Posterior vena cava (tissue), 2 donors: ENCODE measurements at regions not wholly inside any gene's neighbourhood (a gene's known extent, or its start where the extent isn't known, plus 50 kb on each side); places are given as distances from the start of the nearest gene placed in this dataset.

Experiments
- DNase-seq: peaks from one replicate; pipeline ENCODE4 v3.0.0-alpha.2; 2020; ENCODE audit warnings: low spot score
- intact Hi-C, 2 donors: fragments of 100-400 bp; cut with DNase I; formaldehyde crosslinking; loops; one replicate each; pipeline versions ENCODE4 v1.14.1 to v1.14.2; 2022 to 2023
- donor health status: DM: yes; HTN: yes; CAD: no.
- donor health status: DM: yes; HTN: yes; CAD: no.

- DNase-seq: no peak
- intact Hi-C loops: no loop called here
These were observed 228.1 kb upstream of the PFKP start for GRCh38 chr10:2839081-2839725.

GRCh38 chr10:2837674-2838073 is 229.7 kb upstream of the PFKP start:
- DNase-seq: no peak
- intact Hi-C loops: no loop called here

GRCh38 chr10:2836921-2837662 is 230.3 kb upstream of the PFKP start:
- no peak for DNase-seq
- intact Hi-C loops: no loop called here

GRCh38 chr10:2834214-2834613 is 233.1 kb upstream of the PFKP start:
- DNase-seq: no peak
- intact Hi-C loops: loop anchor here in 1 of 2 donors (5.0 kb wide), 1 partner anchor 407 kb away; no protein-coding TSS in a partner anchor

GRCh38 chr10:2831509-2831908 is 235.8 kb upstream of the PFKP start:
- DNase-seq: no peak
- intact Hi-C loops: loop anchor here in 1 of 2 donors (5.0 kb wide), 1 partner anchor 404 kb away; no protein-coding TSS in a partner anchor

GRCh38 chr10:2828741-2829140 is 238.6 kb upstream of the PFKP start:
- intact Hi-C loops: no loop called here

GRCh38 chr10:2826675-2827074 is 240.7 kb upstream of the PFKP start:
- no peak for DNase-seq
- intact Hi-C loops: no loop called here

More at GRCh38 chr10:2828741-2829140, 238.6 kb upstream of the PFKP start:
- no peak for DNase-seq

- intact Hi-C loops: no loop called here
- DNase-seq: no peak
These were observed 241.5 kb upstream of the PFKP start for GRCh38 chr10:2825841-2826240.

GRCh38 chr10:2817940-2818636 is 249.3 kb upstream of the PFKP start:
- intact Hi-C loops: no loop called here
- DNase-seq: no peak

- intact Hi-C loops: no loop called here
- no peak for DNase-seq
These were observed 253.7 kb upstream of the PFKP start for GRCh38 chr10:2813693-2814092.

- intact Hi-C loops: no loop called here
- no peak for DNase-seq
These were observed 254.1 kb upstream of the PFKP start for GRCh38 chr10:2813286-2813685.

GRCh38 chr10:2812631-2813030 is 254.7 kb upstream of the PFKP start:
- intact Hi-C loops: no loop called here
- DNase-seq: no peak

- DNase-seq: no peak
- intact Hi-C loops: no loop called here
These were observed 267.2 kb upstream of the PFKP start for GRCh38 chr10:2800178-2800577.

GRCh38 chr10:2798336-2799022 is 268.9 kb upstream of the PFKP start:
- intact Hi-C loops: no loop called here
- DNase-seq: no peak

- DNase-seq: no peak
- intact Hi-C loops: no loop called here
These were observed 275.4 kb upstream of the PFKP start for GRCh38 chr10:2791774-2792443.

GRCh38 chr10:2790396-2791188 is 276.8 kb upstream of the PFKP start:
- intact Hi-C loops: no loop called here
- no peak for DNase-seq

- intact Hi-C loops: no loop called here
- no peak for DNase-seq
These were observed 281.1 kb upstream of the PFKP start for GRCh38 chr10:2786251-2786650.

GRCh38 chr10:2784766-2785165 is 282.6 kb upstream of the PFKP start:
- intact Hi-C loops: no loop called here
- DNase-seq: no peak

- intact Hi-C loops: no loop called here
- no peak for DNase-seq
These were observed 284.4 kb upstream of the PFKP start for GRCh38 chr10:2782950-2783349.
